ENCODE measurements at regions not wholly inside any gene's neighbourhood (a gene's known extent, or its start where the extent isn't known, plus 50 kb on each side); places are given as distances from the start of the nearest gene placed in this dataset.

- TF ChIP-seq CTCF (IDR thresholded peaks at IDR 0.05; ENCODE audit: poor library complexity) (no peak), EZH2phosphoT487 (IDR thresholded peaks at IDR 0.05; ENCODE audit: low read depth, severe bottlenecking, unreplicated experiment) (no peak), EZH2 (IDR thresholded peaks at IDR 0.05; ENCODE audit: borderline replicate concordance) (no peak)
Measured at GRCh38 chr12:24573621-24574020, 375.3 kb downstream of the BCAT1 start.
